Activated CD4-positive, alpha-beta memory T cell treated with anti-CD3 and anti-CD28 coated beads, Interleukin-2, amount 10 ng/mL, durations not matched to agents 7 days and 5 days (primary cell): ENCODE measurements at regions not wholly inside any gene's neighbourhood (a gene's known extent, or its start where the extent isn't known, plus 50 kb on each side); places are given as distances from the start of the nearest gene placed in this dataset.

Experiments
- CTCF ChIA-PET: fragments of 350-600 bp; sonication (Branson Sonifier 250); formaldehyde crosslinking; loops from one replicate; lab custom pipeline; 2021; ENCODE audit warnings: antibody characterized with exemption, inconsistent platforms; lab: Charles Lee
- POLR2A ChIA-PET: fragments of 350-600 bp; sonication (Branson Sonifier 250); formaldehyde crosslinking; loops from one replicate; lab custom pipeline; 2021; ENCODE audit warnings: antibody characterized with exemption; lab: Charles Lee
- DNase-seq: peaks from one replicate; pipeline ENCODE4 v3.0.0-alpha.2; 2020
- H3K27ac Mint-ChIP-seq: one replicate; pipeline ENCODE4 v1.8.0; 2021; ENCODE audit warnings: mild to moderate bottlenecking, mixed read lengths
- H3K27me3 Mint-ChIP-seq: one replicate; pipeline ENCODE4 v1.8.0; 2021; ENCODE audit warnings: mixed read lengths
- H3K36me3 Mint-ChIP-seq: one replicate; pipeline ENCODE4 v1.8.0; 2021; ENCODE audit warnings: low read depth, mixed read lengths
- H3K4me1 Mint-ChIP-seq: one replicate; pipeline ENCODE4 v1.8.0; 2021; ENCODE audit warnings: mixed read lengths
- H3K4me3 Mint-ChIP-seq: one replicate; pipeline ENCODE4 v1.8.0; 2021; ENCODE audit warnings: mild to moderate bottlenecking, mixed read lengths
- H3K9me3 Mint-ChIP-seq: one replicate; pipeline ENCODE4 v1.8.0; 2021; ENCODE audit warnings: mixed read lengths

GRCh38 chr10:124257781-124258180, 160.9 kb downstream of the OAT start:
- no peak overlapping the region for H3K27ac Mint-ChIP-seq
- H3K4me3 Mint-ChIP-seq, result no peak overlapping the region
- no peaks in the 10 kb centered on the region for H3K9me3 Mint-ChIP-seq
- no peaks in the 10 kb centered on the region for H3K4me1 Mint-ChIP-seq
- no peaks in the 10 kb centered on the region for H3K36me3 Mint-ChIP-seq
- CTCF ChIA-PET, result interaction anchor here (0.6 to 2.5 kb wide), 2 partner anchors 132 to 815 kb away, joined by 4 to 25 read pairs; no protein-coding TSS in a partner anchor
- POLR2A ChIA-PET, result no interaction called here
- DNase-seq, result no peak
- H3K27me3 Mint-ChIP-seq, result peaks cover 1% of the 10 kb centered on the region

- Mint-ChIP-seq H3K9me3 (no peaks in the 10 kb centered on the region), H3K4me1 (no peaks in the 10 kb centered on the region), H3K4me3 (no peak overlapping the region), H3K27me3 (peaks cover 1% of the 10 kb centered on the region), H3K27ac (no peak overlapping the region), H3K36me3 (no peaks in the 10 kb centered on the region)
- POLR2A ChIA-PET, result no interaction called here
- CTCF ChIA-PET, result no interaction called here
- no peak for DNase-seq
Measured at GRCh38 chr10:124256151-124256550, 162.6 kb downstream of the OAT start.

- Mint-ChIP-seq H3K4me3 (no peak overlapping the region), H3K9me3 (no peaks in the 10 kb centered on the region), H3K4me1 (no peaks in the 10 kb centered on the region), H3K27ac (no peak overlapping the region), H3K27me3 (no peaks in the 10 kb centered on the region), H3K36me3 (no peaks in the 10 kb centered on the region)
- ChIA-PET POLR2A (no interaction called here), CTCF (interaction anchor here (1.4 kb wide), 1 partner anchor 261 kb away, joined by 3 read pairs; no protein-coding TSS in a partner anchor)
- DNase-seq, result no peak
Measured at GRCh38 chr10:124255556-124255955, 162.2 kb upstream of the CHST15 start.

DNA sequence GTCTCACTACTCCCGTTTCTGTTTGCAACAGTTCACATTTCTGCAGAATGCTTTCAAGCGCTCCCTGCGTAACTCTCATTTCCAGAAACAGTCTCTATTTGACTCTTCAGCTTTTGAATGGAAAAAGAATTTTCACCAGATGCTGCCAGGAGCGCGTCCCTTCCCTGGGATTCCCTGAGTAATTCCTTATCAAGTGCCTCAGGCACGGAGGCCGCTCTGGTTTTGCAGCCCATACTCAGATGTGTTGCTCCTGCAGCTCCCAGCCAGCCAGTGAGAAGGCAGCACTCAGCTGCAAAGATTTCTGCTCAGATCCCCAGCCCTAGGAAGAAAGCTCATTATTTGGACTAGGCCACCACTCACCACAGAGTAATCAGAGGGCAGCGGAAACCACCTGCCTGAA, 161.1 kb upstream of the CHST15 start:
- Mint-ChIP-seq H3K4me1 (no peaks in the 10 kb centered on the region), H3K4me3 (no peak overlapping the region), H3K27me3 (peaks cover 2% of the 10 kb centered on the region), H3K9me3 (no peaks in the 10 kb centered on the region), H3K27ac (no peak overlapping the region), H3K36me3 (no peaks in the 10 kb centered on the region)
- ChIA-PET POLR2A (no interaction called here), CTCF (interaction anchor here (1.4 to 1.5 kb wide), 2 partner anchors 135 to 260 kb away, joined by 3 to 6 read pairs; no protein-coding TSS in a partner anchor)
- DNase-seq, result no peak

- peaks cover 2% of the 10 kb centered on the region for H3K27me3 Mint-ChIP-seq
- CTCF ChIA-PET, result interaction anchor here (1.0 to 3.7 kb wide), 3 partner anchors 136 to 258 kb away, joined by 3 to 11 read pairs (median 3); no protein-coding TSS in a partner anchor
- no peaks in the 10 kb centered on the region for H3K4me1 Mint-ChIP-seq
- H3K36me3 Mint-ChIP-seq, result no peaks in the 10 kb centered on the region
- H3K9me3 Mint-ChIP-seq, result no peaks in the 10 kb centered on the region
- H3K27ac Mint-ChIP-seq, result no peak overlapping the region
- H3K4me3 Mint-ChIP-seq, result no peak overlapping the region
- DNase-seq, result no peak
- POLR2A ChIA-PET, result no interaction called here
Measured at GRCh38 chr10:124253006-124253405, 159.6 kb upstream of the CHST15 start.

DNA sequence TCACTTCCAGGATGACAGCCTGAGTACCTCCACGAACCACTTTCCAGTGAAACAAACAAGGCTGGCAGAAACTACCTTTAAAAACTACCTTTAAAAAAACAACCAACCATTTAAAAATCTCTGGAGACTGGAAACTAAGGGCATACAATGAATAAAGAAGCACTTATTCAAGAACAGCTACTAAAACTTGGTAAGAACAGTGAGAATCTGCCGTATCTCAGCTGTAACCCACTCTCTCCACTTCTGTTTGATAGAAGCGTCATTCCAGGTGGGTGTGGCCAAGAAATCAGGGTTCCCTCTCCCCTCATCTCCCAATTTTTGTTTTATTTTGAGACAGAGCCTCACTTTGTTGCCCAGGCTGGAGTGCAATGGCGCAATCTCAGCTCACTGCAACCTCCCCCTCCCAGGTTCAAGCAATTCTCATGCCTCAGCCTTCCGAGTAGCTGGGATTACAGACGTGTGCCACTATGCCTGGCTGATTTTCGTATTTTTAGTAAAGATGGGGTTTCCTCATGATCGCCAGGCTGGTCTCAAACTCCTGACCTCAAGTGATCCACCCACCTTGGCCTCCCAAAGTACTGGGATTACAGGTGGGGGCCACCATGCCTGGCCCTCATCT, 158.8 kb upstream of the CHST15 start:
- H3K36me3 Mint-ChIP-seq, result no peaks in the 10 kb centered on the region
- CTCF ChIA-PET, result interaction anchor here (0.8 to 3.7 kb wide), 4 partner anchors 11 to 258 kb away, joined by 3 to 11 read pairs (median 3); no protein-coding TSS in a partner anchor
- POLR2A ChIA-PET, result no interaction called here
- H3K27me3 Mint-ChIP-seq, result peaks cover 2% of the 10 kb centered on the region
- H3K4me3 Mint-ChIP-seq, result no peak overlapping the region
- H3K4me1 Mint-ChIP-seq, result no peaks in the 10 kb centered on the region
- H3K9me3 Mint-ChIP-seq, result no peaks in the 10 kb centered on the region
- H3K27ac Mint-ChIP-seq, result no peak overlapping the region
- no peak for DNase-seq

- DNase-seq, result no peak
- POLR2A ChIA-PET, result no interaction called here
- H3K36me3 Mint-ChIP-seq, result no peaks in the 10 kb centered on the region
- no peak overlapping the region for H3K4me3 Mint-ChIP-seq
- H3K4me1 Mint-ChIP-seq, result no peaks in the 10 kb centered on the region
- H3K27ac Mint-ChIP-seq, result no peak overlapping the region
- CTCF ChIA-PET, result interaction anchor here (0.8 to 3.7 kb wide), 3 partner anchors 10 to 257 kb away, joined by 3 to 11 read pairs (median 3); no protein-coding TSS in a partner anchor
- peaks cover 2% of the 10 kb centered on the region for H3K27me3 Mint-ChIP-seq
- H3K9me3 Mint-ChIP-seq, result no peaks in the 10 kb centered on the region
Measured at GRCh38 chr10:124251317-124252065, 158.1 kb upstream of the CHST15 start.

DNA sequence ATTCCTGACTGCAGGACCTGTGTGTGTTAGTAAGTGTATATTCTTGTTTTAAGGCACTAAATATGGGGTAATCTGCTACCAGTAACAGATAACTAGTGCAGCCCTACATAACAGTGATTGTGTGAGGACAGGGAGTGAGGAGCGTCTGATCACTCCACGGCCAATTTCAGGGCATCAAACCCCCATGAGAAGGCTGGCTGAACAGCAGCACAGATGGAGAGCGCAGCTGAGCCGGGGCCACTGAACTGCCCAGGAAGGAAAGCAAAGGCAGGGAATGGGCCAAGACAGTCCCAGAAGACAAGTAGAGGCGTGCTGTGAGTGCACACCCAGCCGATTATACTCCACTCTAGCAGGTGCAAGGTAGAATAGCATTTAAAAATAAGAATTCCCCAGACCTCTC, 157.1 kb upstream of the CHST15 start:
- POLR2A ChIA-PET, result no interaction called here
- Mint-ChIP-seq H3K4me1 (no peaks in the 10 kb centered on the region), H3K27me3 (peaks cover 2% of the 10 kb centered on the region), H3K36me3 (no peaks in the 10 kb centered on the region), H3K27ac (no peak overlapping the region), H3K9me3 (no peaks in the 10 kb centered on the region), H3K4me3 (no peak overlapping the region)
- CTCF ChIA-PET, result interaction anchor here (3.7 kb wide), 1 partner anchor 139 kb away, joined by 11 read pairs; no protein-coding TSS in a partner anchor
- DNase-seq, result no peak

- DNase-seq, result no peak
- Mint-ChIP-seq H3K36me3 (no peaks in the 10 kb centered on the region), H3K4me3 (no peak overlapping the region), H3K27ac (no peak overlapping the region), H3K27me3 (peaks cover 2% of the 10 kb centered on the region), H3K4me1 (no peaks in the 10 kb centered on the region), H3K9me3 (no peaks in the 10 kb centered on the region)
- ChIA-PET POLR2A (no interaction called here), CTCF (interaction anchor here (3.7 kb wide), 1 partner anchor 140 kb away, joined by 11 read pairs; no protein-coding TSS in a partner anchor)
Measured at GRCh38 chr10:124249812-124250432, 156.5 kb upstream of the CHST15 start.

GRCh38 chr10:124249196-124249595, 155.8 kb upstream of the CHST15 start:
- Mint-ChIP-seq H3K4me1 (no peaks in the 10 kb centered on the region), H3K27me3 (peaks cover 2% of the 10 kb centered on the region), H3K9me3 (no peaks in the 10 kb centered on the region), H3K36me3 (no peaks in the 10 kb centered on the region), H3K27ac (no peak overlapping the region), H3K4me3 (no peak overlapping the region)
- ChIA-PET POLR2A (no interaction called here), CTCF (no interaction called here)
- DNase-seq, result no peak

- Mint-ChIP-seq H3K27me3 (peaks cover 2% of the 10 kb centered on the region), H3K36me3 (no peaks in the 10 kb centered on the region), H3K27ac (no peak overlapping the region), H3K4me1 (no peaks in the 10 kb centered on the region), H3K9me3 (no peaks in the 10 kb centered on the region), H3K4me3 (no peak overlapping the region)
- ChIA-PET CTCF (no interaction called here), POLR2A (no interaction called here)
- DNase-seq, result no peak
Measured at GRCh38 chr10:124248056-124249045, 155.0 kb upstream of the CHST15 start.

DNA sequence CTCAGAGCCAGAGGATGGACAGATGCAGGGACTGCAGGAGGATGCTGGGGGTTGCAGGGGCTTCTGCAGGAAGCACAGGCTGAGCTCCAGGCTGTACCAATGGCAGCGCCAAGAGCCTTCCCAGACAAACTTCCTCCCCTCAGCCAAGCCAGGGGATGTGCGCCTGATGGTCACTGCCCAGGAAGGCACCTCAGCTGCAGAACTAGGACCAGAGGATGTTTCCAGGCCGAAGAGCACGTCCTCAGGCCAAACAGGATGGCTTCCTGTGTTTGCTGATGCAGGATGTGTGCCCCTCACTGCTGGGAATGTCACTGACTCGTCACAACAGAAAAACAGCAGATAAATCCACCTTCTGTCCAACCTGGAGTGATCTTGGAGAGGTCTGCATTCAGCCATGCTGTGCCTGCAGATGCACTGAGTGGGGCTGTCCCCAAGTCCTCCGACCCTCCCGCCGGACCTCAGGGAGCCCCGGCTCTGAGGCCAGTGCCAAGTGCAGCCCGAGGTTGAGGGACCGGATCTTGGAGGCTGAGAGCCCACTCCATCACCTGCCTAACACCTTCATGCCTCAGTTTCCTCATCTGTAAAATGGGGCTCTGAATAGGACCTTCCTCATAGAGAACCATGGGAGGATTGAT, 152.5 kb upstream of the CHST15 start:
- CTCF ChIA-PET, result interaction anchor here (0.6 kb wide), 1 partner anchor 134 kb away, joined by 3 read pairs; no protein-coding TSS in a partner anchor
- H3K9me3 Mint-ChIP-seq, result no peaks in the 10 kb centered on the region
- H3K27me3 Mint-ChIP-seq, result peaks cover 2% of the 10 kb centered on the region
- no peaks in the 10 kb centered on the region for H3K4me1 Mint-ChIP-seq
- no peak overlapping the region for H3K27ac Mint-ChIP-seq
- H3K36me3 Mint-ChIP-seq, result no peaks in the 10 kb centered on the region
- POLR2A ChIA-PET, result no interaction called here
- DNase-seq, result no peak
- H3K4me3 Mint-ChIP-seq, result no peak overlapping the region
